ENCODE measurements at regions not wholly inside any gene's neighbourhood (a gene's known extent, or its start where the extent isn't known, plus 50 kb on each side); places are given as distances from the start of the nearest gene placed in this dataset.

- Histone ChIP-seq H3K9me3 (no peaks in the 10 kb centered on the region), H3K4me3 (no peak overlapping the region), H3K27me3 (no peaks in the 10 kb centered on the region), H3K4me1 (no peaks in the 10 kb centered on the region), H3K27ac (no peak overlapping the region), H3K36me3 (no peaks in the 10 kb centered on the region)
- TF ChIP-seq POLR2A (IDR thresholded peaks at IDR 0.05) (no peak), EP300 (IDR thresholded peaks at IDR 0.05) (peak in 1 of 4 donors; percentile 55)
- DNase-seq (peak in 1 of 2 donors; percentile 25), ATAC-seq (ENCODE audit: low FRiP score in 2 of 2) (peak; percentile 61 to 69)
- WGBS, 2 donors, result 25 to 32% methylated on average over 4 of the region's 4 CpGs
These were observed 253.5 kb upstream of the ATP10B start for GRCh38 chr5:161105525-161105924.

GRCh38 chr5:161098516-161098915 lies 246.5 kb upstream of the ATP10B start:
- no peak for DNase-seq
- ATAC-seq (ENCODE audit: low FRiP score in 2 of 2), result no peak
- 92 to 93% methylated on average over 4 of the region's 4 CpGs for WGBS, 2 donors
- H3K36me3 ChIP-seq, result no peaks in the 10 kb centered on the region
- no peak overlapping the region for H3K4me3 ChIP-seq
- H3K4me1 ChIP-seq, result no peaks in the 10 kb centered on the region
- H3K27ac ChIP-seq, result no peak overlapping the region
- no peaks in the 10 kb centered on the region for H3K27me3 ChIP-seq
- TF ChIP-seq CTCF (IDR thresholded peaks at IDR 0.05) (no peak), EP300 (IDR thresholded peaks at IDR 0.05) (no peak), POLR2AphosphoS5 (IDR thresholded peaks at IDR 0.05) (no peak), POLR2A (IDR thresholded peaks at IDR 0.05) (no peak)
- H3K9me3 ChIP-seq, result peaks cover 0 to 2% (median 0%) of the 10 kb centered on the region in 4 donors

- Histone ChIP-seq H3K36me3 (no peaks in the 10 kb centered on the region), H3K4me1 (no peaks in the 10 kb centered on the region), H3K27ac (no peak overlapping the region), H3K4me3 (no peak overlapping the region), H3K27me3 (no peaks in the 10 kb centered on the region), H3K9me3 (peaks cover 0 to 2% (median 0%) of the 10 kb centered on the region in 4 donors)
- TF ChIP-seq POLR2AphosphoS5 (IDR thresholded peaks at IDR 0.05), result no peak
- TF ChIP-seq EP300 (IDR thresholded peaks at IDR 0.05), result no peak
- TF ChIP-seq POLR2A (IDR thresholded peaks at IDR 0.05), result no peak
- TF ChIP-seq CTCF (IDR thresholded peaks at IDR 0.05), result no peak
- WGBS, 2 donors, result 50 to 59% methylated on average over 4 of the region's 4 CpGs
- ATAC-seq (ENCODE audit: low FRiP score in 2 of 2) (no peak), DNase-seq (no peak)
These were observed 244.6 kb upstream of the ATP10B start for GRCh38 chr5:161096581-161096980.

GRCh38 chr5:161095953-161096352 lies 243.9 kb upstream of the ATP10B start:
- TF ChIP-seq EP300 (IDR thresholded peaks at IDR 0.05) (no peak), POLR2AphosphoS5 (IDR thresholded peaks at IDR 0.05) (no peak), POLR2A (IDR thresholded peaks at IDR 0.05) (no peak), CTCF (IDR thresholded peaks at IDR 0.05) (no peak)
- Histone ChIP-seq H3K27ac (no peak overlapping the region), H3K9me3 (peaks cover 0 to 2% (median 0%) of the 10 kb centered on the region in 4 donors), H3K4me1 (no peaks in the 10 kb centered on the region), H3K27me3 (no peaks in the 10 kb centered on the region), H3K4me3 (no peak overlapping the region), H3K36me3 (no peaks in the 10 kb centered on the region)
- 10 to 28% methylated on average over 2 of the region's 2 CpGs for WGBS, 2 donors
- no peak for ATAC-seq (ENCODE audit: low FRiP score in 2 of 2)
- DNase-seq, result no peak

GRCh38 chr5:161094411-161094810 lies 242.4 kb upstream of the ATP10B start:
- no peak overlapping the region for H3K4me3 ChIP-seq
- DNase-seq (no peak), ATAC-seq (ENCODE audit: low FRiP score in 2 of 2) (no peak)
- no peaks in the 10 kb centered on the region for H3K4me1 ChIP-seq
- no peaks in the 10 kb centered on the region for H3K36me3 ChIP-seq
- TF ChIP-seq POLR2AphosphoS5 (IDR thresholded peaks at IDR 0.05) (no peak), POLR2A (IDR thresholded peaks at IDR 0.05) (no peak), CTCF (IDR thresholded peaks at IDR 0.05) (no peak), EP300 (IDR thresholded peaks at IDR 0.05) (no peak)
- H3K27me3 ChIP-seq, result no peaks in the 10 kb centered on the region
- peaks cover 0 to 2% (median 0%) of the 10 kb centered on the region in 4 donors for H3K9me3 ChIP-seq
- H3K27ac ChIP-seq, result no peak overlapping the region

Data from upper lobe of left lung (tissue), 6 donors.